Gastroesophageal sphincter (tissue), 3 donors: ENCODE measurements at regions not wholly inside any gene's neighbourhood (a gene's known extent, or its start where the extent isn't known, plus 50 kb on each side); places are given as distances from the start of the nearest gene placed in this dataset.

Source experiments
- EP300 ChIP-seq: sonication (generic); formaldehyde crosslinking; IDR thresholded peaks from one replicate; pipeline ENCODE4 v1.6.1; 2017; ENCODE audit warnings: antibody characterized with exemption, mild to moderate bottlenecking
- POLR2A ChIP-seq, 2 donors: fragments of 450-650 bp; IDR thresholded peaks; one replicate each; pipeline ENCODE4 v1.6.1; 2017; ENCODE audit warnings: antibody characterized with exemption in 2 of 2, mild to moderate bottlenecking in 2 of 2, moderate library complexity in 1 of 2
- TF ChIP-seq, protein P1 (sequence below), 4 experiments: fragments of 200-600 bp in 2 of 4; fragments of 450-650 bp in 2 of 4; sonication (generic) in 1 of 4; IDR thresholded peaks; one replicate each; pipeline ENCODE4 v1.5.1; 2017 to 2019; ENCODE audit warnings: antibody characterized with exemption in 4 of 4, mild to moderate bottlenecking in 2 of 4, moderate library complexity in 2 of 4

GRCh38 chr10:9504227-9504626, 1449.7 kb downstream of the GATA3 start:
- TF ChIP-seq POLR2A (IDR thresholded peaks at IDR 0.05) (no peak), EP300 (no peak)
- TF ChIP-seq, protein P1, sequence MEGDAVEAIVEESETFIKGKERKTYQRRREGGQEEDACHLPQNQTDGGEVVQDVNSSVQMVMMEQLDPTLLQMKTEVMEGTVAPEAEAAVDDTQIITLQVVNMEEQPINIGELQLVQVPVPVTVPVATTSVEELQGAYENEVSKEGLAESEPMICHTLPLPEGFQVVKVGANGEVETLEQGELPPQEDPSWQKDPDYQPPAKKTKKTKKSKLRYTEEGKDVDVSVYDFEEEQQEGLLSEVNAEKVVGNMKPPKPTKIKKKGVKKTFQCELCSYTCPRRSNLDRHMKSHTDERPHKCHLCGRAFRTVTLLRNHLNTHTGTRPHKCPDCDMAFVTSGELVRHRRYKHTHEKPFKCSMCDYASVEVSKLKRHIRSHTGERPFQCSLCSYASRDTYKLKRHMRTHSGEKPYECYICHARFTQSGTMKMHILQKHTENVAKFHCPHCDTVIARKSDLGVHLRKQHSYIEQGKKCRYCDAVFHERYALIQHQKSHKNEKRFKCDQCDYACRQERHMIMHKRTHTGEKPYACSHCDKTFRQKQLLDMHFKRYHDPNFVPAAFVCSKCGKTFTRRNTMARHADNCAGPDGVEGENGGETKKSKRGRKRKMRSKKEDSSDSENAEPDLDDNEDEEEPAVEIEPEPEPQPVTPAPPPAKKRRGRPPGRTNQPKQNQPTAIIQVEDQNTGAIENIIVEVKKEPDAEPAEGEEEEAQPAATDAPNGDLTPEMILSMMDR (IDR thresholded peaks at IDR 0.05), result no peak
